D721Med (cell line): ENCODE measurements at regions not wholly inside any gene's neighbourhood (a gene's known extent, or its start where the extent isn't known, plus 50 kb on each side); places are given as distances from the start of the nearest gene placed in this dataset.
A peak's percentile ranks its signal among the peaks of the same experiment; 100 is the strongest.
"Not testable (repeated sequence)": the region's sequence is repeated elsewhere in the genome, so short reads cannot be mapped to it uniquely, and the experiment has no call there.

Source experiments
- DNase-seq: peaks from one replicate; pipeline ENCODE4 v3.0.0; 2011; ENCODE audit warnings: low spot score; ENCODE audit not compliant: insufficient read length
- FAIRE-seq: peaks from 2 replicates; lab custom pipeline; 2011; peaks lifted over from hg19 to GRCh38; lab: Jason Lieb, UNC
- CTCF ChIP-seq: IDR thresholded peaks from 2 replicates; pipeline ENCODE4 v1.5.1; 2012; ENCODE audit warnings: mild to moderate bottlenecking, control low read depth; ENCODE audit not compliant: insufficient read depth; ENCODE audit errors: missing control alignments

- no peak for DNase-seq
- no peak for TF ChIP-seq CTCF
- no peak for FAIRE-seq
These were observed 463.8 kb upstream of the GCFC2 start for GRCh38 chr2:76174505-76174904.

GRCh38 chr2:76173206-76173605 is 462.5 kb upstream of the GCFC2 start:
- not testable (repeated sequence) for FAIRE-seq, DNase-seq

- DNase-seq, FAIRE-seq: not testable (repeated sequence)
These were observed 461.5 kb upstream of the GCFC2 start for GRCh38 chr2:76172154-76172595.

- DNase-seq = no peak
- no peak for TF ChIP-seq CTCF
- no peak for FAIRE-seq
These were observed 460.1 kb upstream of the GCFC2 start for GRCh38 chr2:76170856-76171255.

- FAIRE-seq = no peak
- DNase-seq = no peak
These were observed 459.3 kb upstream of the GCFC2 start for GRCh38 chr2:76170009-76170384.

GRCh38 chr2:76169276-76170008 is 458.7 kb upstream of the GCFC2 start:
- TF ChIP-seq CTCF = no peak
- DNase-seq (no peak), FAIRE-seq (peak; percentile 70)

More at GRCh38 chr2:76170009-76170384, 459.3 kb upstream of the GCFC2 start:
- TF ChIP-seq CTCF = no peak

GRCh38 chr2:76163860-76164259 is 453.1 kb upstream of the GCFC2 start:
- TF ChIP-seq CTCF = no peak
- DNase-seq (no peak), FAIRE-seq (no peak)

- TF ChIP-seq CTCF = no peak
- FAIRE-seq (no peak), DNase-seq (no peak)
These were observed 450.0 kb upstream of the GCFC2 start for GRCh38 chr2:76160670-76161069.
